ENCODE measurements at regions not wholly inside any gene's neighbourhood (a gene's known extent, or its start where the extent isn't known, plus 50 kb on each side); places are given as distances from the start of the nearest gene placed in this dataset.

DNA sequence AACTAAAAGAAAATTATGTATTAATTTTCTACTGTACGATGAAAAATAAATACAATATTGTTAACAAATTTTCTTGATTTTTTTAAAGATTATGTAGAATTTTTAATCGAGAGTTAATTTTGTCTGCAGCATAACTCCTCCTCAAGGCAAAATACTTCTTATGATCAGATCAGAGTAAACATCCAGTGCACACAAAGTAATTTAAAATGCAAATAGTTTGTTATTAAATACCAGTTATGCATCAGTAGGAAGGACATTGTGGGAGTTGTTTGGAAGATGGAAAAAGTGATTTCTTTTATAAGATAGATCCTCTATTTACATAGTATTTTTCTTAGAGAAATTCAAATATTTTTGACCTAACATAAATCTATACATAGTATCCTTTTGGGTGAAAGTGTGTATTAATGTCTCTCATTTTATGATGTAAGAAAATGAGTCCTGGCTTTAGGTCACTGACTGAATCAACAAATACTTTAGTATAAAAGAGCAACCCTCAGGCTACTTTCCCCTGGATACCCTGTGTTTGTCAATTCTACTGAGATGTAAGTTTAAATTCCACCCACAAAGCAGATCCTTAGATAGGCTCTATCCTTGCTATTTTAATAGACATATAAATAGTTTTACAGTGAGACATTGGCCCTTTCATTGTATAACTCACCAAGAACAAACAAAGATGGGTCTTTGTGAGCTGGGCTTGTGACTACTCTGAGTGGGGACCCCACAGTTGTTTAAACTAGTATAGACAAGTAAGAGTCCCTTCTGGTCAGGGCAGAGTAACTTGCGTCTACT, 1133.7 kb downstream of the GATA3 start:
- peaks cover 0 to 14% (median 2%) of the 10 kb centered on the region in 4 donors for H3K27me3 ChIP-seq
- WGBS, 2 donors, result 79 to 90% methylated on average over 3 of the region's 3 CpGs

DNA sequence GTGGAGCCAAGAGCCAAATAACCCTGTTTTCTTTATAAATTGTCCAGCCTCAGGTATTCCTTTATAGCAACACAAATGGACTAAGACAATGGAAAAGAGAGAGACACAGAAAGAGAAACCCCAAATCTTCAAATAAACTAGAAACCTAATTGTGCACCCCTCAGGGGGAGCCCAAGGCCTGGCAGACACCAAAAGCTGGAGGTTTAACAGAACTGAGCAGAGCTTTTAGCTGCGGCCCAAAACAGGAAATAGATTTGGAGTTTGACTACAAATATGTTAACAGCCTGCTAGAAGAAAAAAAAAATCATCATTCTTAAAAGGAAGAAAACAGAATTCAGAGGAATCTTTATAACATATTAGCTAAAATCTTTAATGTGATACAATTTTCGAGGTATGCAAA, 1135.0 kb downstream of the GATA3 start:
- H3K4me3 ChIP-seq, result no peak overlapping the region
- DNase-seq, result no peak
- intact Hi-C loops (cut with DNase I), result no loop called here
- 74 to 82% methylated on average over 2 of the region's 2 CpGs for WGBS, 2 donors
- no peaks in the 10 kb centered on the region for H3K36me3 ChIP-seq
- H3K9me3 ChIP-seq, result no peaks in the 10 kb centered on the region
- no peaks in the 10 kb centered on the region for H3K4me1 ChIP-seq
- TF ChIP-seq, protein P1, sequence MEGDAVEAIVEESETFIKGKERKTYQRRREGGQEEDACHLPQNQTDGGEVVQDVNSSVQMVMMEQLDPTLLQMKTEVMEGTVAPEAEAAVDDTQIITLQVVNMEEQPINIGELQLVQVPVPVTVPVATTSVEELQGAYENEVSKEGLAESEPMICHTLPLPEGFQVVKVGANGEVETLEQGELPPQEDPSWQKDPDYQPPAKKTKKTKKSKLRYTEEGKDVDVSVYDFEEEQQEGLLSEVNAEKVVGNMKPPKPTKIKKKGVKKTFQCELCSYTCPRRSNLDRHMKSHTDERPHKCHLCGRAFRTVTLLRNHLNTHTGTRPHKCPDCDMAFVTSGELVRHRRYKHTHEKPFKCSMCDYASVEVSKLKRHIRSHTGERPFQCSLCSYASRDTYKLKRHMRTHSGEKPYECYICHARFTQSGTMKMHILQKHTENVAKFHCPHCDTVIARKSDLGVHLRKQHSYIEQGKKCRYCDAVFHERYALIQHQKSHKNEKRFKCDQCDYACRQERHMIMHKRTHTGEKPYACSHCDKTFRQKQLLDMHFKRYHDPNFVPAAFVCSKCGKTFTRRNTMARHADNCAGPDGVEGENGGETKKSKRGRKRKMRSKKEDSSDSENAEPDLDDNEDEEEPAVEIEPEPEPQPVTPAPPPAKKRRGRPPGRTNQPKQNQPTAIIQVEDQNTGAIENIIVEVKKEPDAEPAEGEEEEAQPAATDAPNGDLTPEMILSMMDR (IDR thresholded peaks at IDR 0.05), result no peak
- FAIRE-seq, result no peak
- H3K27ac ChIP-seq, result no peak overlapping the region
- ATAC-seq, result no peak
- H3K27me3 ChIP-seq, result peaks cover 0 to 14% (median 2%) of the 10 kb centered on the region in 4 donors

More for the DNA sequence above, 1133.7 kb downstream of the GATA3 start:
- TF ChIP-seq, protein P1 (IDR thresholded peaks at IDR 0.05), result no peak
- no peaks in the 10 kb centered on the region for H3K9me3 ChIP-seq
- H3K27ac ChIP-seq, result no peak overlapping the region
- no peaks in the 10 kb centered on the region for H3K4me1 ChIP-seq
- no peak for FAIRE-seq
- H3K36me3 ChIP-seq, result no peaks in the 10 kb centered on the region
- H3K4me3 ChIP-seq, result no peak overlapping the region
- intact Hi-C loops (cut with DNase I), result no loop called here
- no peak for DNase-seq
- ATAC-seq, result no peak

DNA sequence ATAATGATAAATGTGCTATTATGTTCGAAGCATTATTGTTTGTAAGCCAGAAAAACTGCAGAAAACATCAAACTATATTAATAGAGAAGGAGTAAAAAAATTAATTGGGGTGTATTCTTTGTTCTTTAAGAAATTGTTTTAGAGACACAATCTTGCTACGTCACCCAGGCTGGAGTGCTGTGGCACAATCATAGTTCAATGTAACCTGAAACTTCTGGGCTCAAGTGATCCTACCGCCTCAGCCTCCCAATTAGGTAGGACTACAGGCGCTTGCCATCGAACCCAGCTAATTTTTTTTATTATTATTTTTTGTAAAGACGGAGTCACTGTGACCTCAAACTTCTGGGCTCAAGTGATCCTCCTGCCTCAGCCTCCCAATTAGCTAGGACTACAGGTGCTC, 1138.6 kb downstream of the GATA3 start:
- no peak overlapping the region for H3K4me3 ChIP-seq
- 70 to 82% methylated on average over 6 of the region's 6 CpGs for WGBS, 2 donors
- H3K36me3 ChIP-seq, result no peaks in the 10 kb centered on the region
- no peak overlapping the region for H3K27ac ChIP-seq
- intact Hi-C loops (cut with DNase I), result no loop called here
- ATAC-seq (no peak), FAIRE-seq (no peak), DNase-seq (no peak)
- no peaks in the 10 kb centered on the region for H3K4me1 ChIP-seq
- peaks cover 0 to 17% (median 2%) of the 10 kb centered on the region in 4 donors for H3K27me3 ChIP-seq
- TF ChIP-seq, protein P1 (IDR thresholded peaks at IDR 0.05), result no peak
- no peaks in the 10 kb centered on the region for H3K9me3 ChIP-seq

DNA sequence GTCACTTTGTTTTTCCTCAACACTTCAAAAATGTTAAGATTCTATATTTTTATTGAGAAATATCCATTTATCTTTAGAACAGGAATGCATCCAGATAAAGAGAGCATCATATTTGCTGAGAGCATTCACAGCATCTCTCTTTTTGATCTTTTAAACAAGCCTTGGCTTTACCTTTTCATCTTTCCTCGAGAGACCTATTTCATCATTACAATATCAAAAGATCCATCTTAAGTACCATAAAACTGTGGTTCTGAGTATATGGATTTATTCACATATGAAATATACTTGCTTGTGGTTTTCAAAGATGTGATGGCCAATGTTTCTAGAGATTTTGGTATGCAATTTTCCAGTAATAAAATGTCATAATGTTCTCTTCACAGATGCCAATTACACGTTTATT, 1140.9 kb downstream of the GATA3 start:
- 36 to 40% methylated on average over 2 of the region's 2 CpGs for WGBS, 2 donors
- intact Hi-C loops (cut with DNase I), result no loop called here

More for the DNA sequence above, 1140.9 kb downstream of the GATA3 start:
- Histone ChIP-seq H3K9me3 (no peaks in the 10 kb centered on the region), H3K27me3 (peaks cover 0 to 17% (median 0%) of the 10 kb centered on the region in 4 donors), H3K27ac (no peak overlapping the region), H3K36me3 (no peaks in the 10 kb centered on the region), H3K4me3 (no peak overlapping the region), H3K4me1 (no peaks in the 10 kb centered on the region)
- TF ChIP-seq, protein P1 (IDR thresholded peaks at IDR 0.05), result no peak
- ATAC-seq (no peak), DNase-seq (no peak), FAIRE-seq (no peak)
